H9 (cell line): ENCODE measurements at regions not wholly inside any gene's neighbourhood (a gene's known extent, or its start where the extent isn't known, plus 50 kb on each side); places are given as distances from the start of the nearest gene placed in this dataset.

Experiments
- DNase-seq: peaks from one replicate; pipeline ENCODE4 v3.0.0-alpha.2; 2017
- H2AFZ ChIP-seq: one replicate; pipeline ENCODE4 v1.6.1; 2013; ENCODE audit warnings: mild to moderate bottlenecking, low read length, control low read depth, moderate library complexity
- H2AK5ac ChIP-seq: 2 replicates; pipeline ENCODE4 v1.6.1; 2013; ENCODE audit warnings: low read length, control low read depth, mixed read lengths; ENCODE audit not compliant: insufficient read length
- H2BK120ac ChIP-seq: one replicate; pipeline ENCODE4 v1.6.1; 2013; ENCODE audit warnings: low read depth, mild to moderate bottlenecking, low read length, control low read depth, inconsistent platforms; ENCODE audit not compliant: poor library complexity, severe bottlenecking
- H2BK12ac ChIP-seq: 2 replicates; pipeline ENCODE4 v1.6.1; 2013; ENCODE audit warnings: low read length, control low read depth, mixed read lengths, low read depth; ENCODE audit not compliant: insufficient read length
- H2BK15ac ChIP-seq: 2 replicates; pipeline ENCODE4 v1.6.1; 2013; ENCODE audit warnings: low read depth, low read length, control low read depth
- H2BK20ac ChIP-seq: one replicate; pipeline ENCODE4 v1.6.1; 2013; ENCODE audit warnings: low read depth, mild to moderate bottlenecking, low read length, control low read depth, inconsistent platforms; ENCODE audit not compliant: poor library complexity, severe bottlenecking
- H2BK5ac ChIP-seq: 2 replicates; pipeline ENCODE4 v1.6.1; 2013; ENCODE audit warnings: low read length, control low read depth, mixed read lengths; ENCODE audit not compliant: insufficient read length
- H3K14ac ChIP-seq: 2 replicates; pipeline ENCODE4 v1.6.1; 2013; ENCODE audit warnings: low read length, control low read depth; ENCODE audit not compliant: insufficient read depth
- H3K18ac ChIP-seq: 2 replicates; pipeline ENCODE4 v1.6.1; 2013; ENCODE audit warnings: low read depth, mild to moderate bottlenecking, mixed read lengths, low read length, control low read depth; ENCODE audit not compliant: insufficient read length
- H3K23ac ChIP-seq: 2 replicates; pipeline ENCODE4 v1.6.1; 2013; ENCODE audit warnings: low read length, control low read depth, mixed read lengths, low read depth; ENCODE audit not compliant: insufficient read length
- H3K23me2 ChIP-seq: 2 replicates; pipeline ENCODE4 v1.6.1; 2013; ENCODE audit warnings: low read depth, mild to moderate bottlenecking, mixed read lengths, low read length, control low read depth; ENCODE audit not compliant: insufficient read length, poor library complexity, severe bottlenecking
- H3K27ac ChIP-seq: 2 replicates; pipeline ENCODE4 v1.5.1; 2013; ENCODE audit warnings: low read length, control low read depth, mixed read lengths, low read depth; ENCODE audit not compliant: insufficient read length
- H3K27me3 ChIP-seq: 2 replicates; pipeline ENCODE4 v1.6.1; 2013; ENCODE audit warnings: low read length, control low read depth, inconsistent platforms; ENCODE audit not compliant: insufficient read depth
- H3K4ac ChIP-seq: 2 replicates; pipeline ENCODE4 v1.6.1; 2013; ENCODE audit warnings: low read depth, mild to moderate bottlenecking, control low read depth, inconsistent platforms, low read length, moderate library complexity
- H3K4me1 ChIP-seq: 2 replicates; pipeline ENCODE4 v1.6.1; 2013; ENCODE audit warnings: low read length, control low read depth, inconsistent platforms; ENCODE audit not compliant: insufficient read depth
- H3K4me2 ChIP-seq: 2 replicates; pipeline ENCODE4 v1.6.1; 2013; ENCODE audit warnings: low read length, control low read depth, mixed read lengths; ENCODE audit not compliant: insufficient read length, insufficient read depth
- H3K56ac ChIP-seq: 2 replicates; pipeline ENCODE4 v1.6.1; 2013; ENCODE audit warnings: low read depth, mild to moderate bottlenecking, mixed read lengths, low read length, control low read depth; ENCODE audit not compliant: insufficient read length
- H3K79me1 ChIP-seq: 2 replicates; pipeline ENCODE4 v1.6.1; 2013; ENCODE audit warnings: low read depth, mild to moderate bottlenecking, moderate library complexity, low read length, control low read depth, inconsistent platforms; ENCODE audit not compliant: insufficient read depth, poor library complexity, severe bottlenecking
- H3K79me2 ChIP-seq: 2 replicates; pipeline ENCODE4 v1.6.1; 2013; ENCODE audit warnings: low read length, control low read depth, inconsistent platforms; ENCODE audit not compliant: insufficient read depth
- H3K9ac ChIP-seq: 2 replicates; pipeline ENCODE4 v1.6.1; 2013; ENCODE audit warnings: low read length, control low read depth, mixed read lengths; ENCODE audit not compliant: insufficient read length; ENCODE audit errors: extremely low read depth
- H3K9me3 ChIP-seq: one replicate; pipeline ENCODE4 v1.6.1; 2013; ENCODE audit warnings: low read depth, low read length, inconsistent platforms; ENCODE audit not compliant: control insufficient read depth
- H3T11ph ChIP-seq: one replicate; pipeline ENCODE4 v1.6.1; 2013; ENCODE audit warnings: mild to moderate bottlenecking, low read length, control low read depth, inconsistent platforms
- H4K20me1 ChIP-seq: one replicate; pipeline ENCODE4 v1.6.1; 2013; ENCODE audit not compliant: control insufficient read depth, insufficient read length, insufficient read depth
- H4K5ac ChIP-seq: 2 replicates; pipeline ENCODE4 v1.6.1; 2013; ENCODE audit warnings: low read depth, mild to moderate bottlenecking, mixed read lengths, low read length, control low read depth; ENCODE audit not compliant: insufficient read length
- H4K8ac ChIP-seq: replicated peaks from 2 replicates; pipeline ENCODE4 v1.6.1; 2013; ENCODE audit warnings: low read length, control low read depth, mixed read lengths, low read depth; ENCODE audit not compliant: insufficient read length
- H4K91ac ChIP-seq: 2 replicates; pipeline ENCODE4 v1.6.1; 2013; ENCODE audit warnings: low read depth, mild to moderate bottlenecking, moderate library complexity, mixed read lengths, low read length, control low read depth; ENCODE audit not compliant: insufficient read length
- H3K27ac Mint-ChIP-seq, 3 experiments: 2 replicates in 2 of 3; 3 replicates in 1 of 3; pipeline ENCODE4 v1.8.0; 2020 to 2021; ENCODE audit warnings: mixed read lengths in 3 of 3, mild to moderate bottlenecking in 1 of 3, moderate library complexity in 1 of 3
- H3K27me3 Mint-ChIP-seq: 2 replicates; pipeline ENCODE4 v1.8.0; 2021; ENCODE audit warnings: low read depth, mild to moderate bottlenecking, moderate library complexity, mixed read lengths
- H3K36me3 Mint-ChIP-seq, 3 experiments: 2 replicates in 2 of 3; 3 replicates in 1 of 3; pipeline ENCODE4 v1.8.0; 2020 to 2021; ENCODE audit warnings: low read depth in 3 of 3, mixed read lengths in 3 of 3; ENCODE audit not compliant: insufficient read depth in 1 of 3
- H3K4me1 Mint-ChIP-seq, 2 experiments: 2 replicates each; pipeline ENCODE4 v1.8.0; 2020; ENCODE audit warnings: mixed read lengths in 2 of 2
- H3K4me3 Mint-ChIP-seq, 2 experiments: 2 replicates in 1 of 2; 3 replicates in 1 of 2; pipeline ENCODE4 v1.8.0; 2020 to 2021; ENCODE audit warnings: mild to moderate bottlenecking in 2 of 2, mixed read lengths in 2 of 2, moderate library complexity in 1 of 2
- H3K9me3 Mint-ChIP-seq, 2 experiments: 2 replicates in 1 of 2; 3 replicates in 1 of 2; pipeline ENCODE4 v1.8.0; 2020; ENCODE audit warnings: mild to moderate bottlenecking in 2 of 2, mixed read lengths in 2 of 2, moderate library complexity in 1 of 2
- CTCF ChIP-seq: fragments of 200-600 bp; sonication (generic); conservative IDR thresholded peaks from 3 replicates; pipeline ENCODE4 v1.8.0; 2021; ENCODE audit warnings: antibody characterized with exemption, mild to moderate bottlenecking
- WGBS: extraction: QIAGEN DNeasy Blood & Tissue Kit; methylation state at CpG from one replicate; pipeline ENCODE4 v1.1.7; 2013; ENCODE audit warnings: missing lambda C conversion rate, low lambda C conversion rate, mixed read lengths; ENCODE audit not compliant: insufficient read length; ENCODE audit errors: extremely low coverage; 5-methylcytosine and 5-hydroxymethylcytosine counted together

GRCh38 chr15:98134905-98135304, 174.4 kb downstream of the ARRDC4 start:
- H3K4me2 ChIP-seq = no peak overlapping the region
- H3K9me3 Mint-ChIP-seq = no peaks in the 10 kb centered on the region

More at GRCh38 chr15:98134905-98135304, 174.4 kb downstream of the ARRDC4 start:
- Mint-ChIP-seq H3K27ac (no peak overlapping the region), H3K4me3 (no peak overlapping the region), H3K27me3 (peaks cover 2% of the 10 kb centered on the region; the same call in 1 of the 2 replicates), H3K36me3 (no peaks in the 10 kb centered on the region), H3K4me1 (no peaks in the 10 kb centered on the region)
- H2BK5ac ChIP-seq = no peak overlapping the region
- no peak overlapping the region for H4K91ac ChIP-seq
- H3K23ac ChIP-seq = no peak overlapping the region
- H3K27ac ChIP-seq = no peak overlapping the region
- H4K8ac ChIP-seq = no peak overlapping the region
- no peak overlapping the region for H3K4ac ChIP-seq
- H4K20me1 ChIP-seq = no peaks in the 10 kb centered on the region
- H3K18ac ChIP-seq = no peak overlapping the region
- no peak overlapping the region for H3K9ac ChIP-seq
- H4K5ac ChIP-seq = no peak overlapping the region
- no CpG with 5 or more reads among the region's 7 CpGs for WGBS
- TF ChIP-seq CTCF = no peak
- DNase-seq = no peak
- H2BK20ac ChIP-seq = no peak overlapping the region
- no peaks in the 10 kb centered on the region for H3K23me2 ChIP-seq
- H2AFZ ChIP-seq = no peak overlapping the region
- no peaks in the 10 kb centered on the region for H3K27me3 ChIP-seq
- H3K79me1 ChIP-seq = no peaks in the 10 kb centered on the region
- H3K56ac ChIP-seq = no peak overlapping the region
- no peak overlapping the region for H2AK5ac ChIP-seq
- no peaks in the 10 kb centered on the region for H3K9me3 ChIP-seq
- no peak overlapping the region for H3K14ac ChIP-seq
- H3K4me1 ChIP-seq = no peaks in the 10 kb centered on the region
- H3T11ph ChIP-seq = no peak overlapping the region
- H2BK12ac ChIP-seq = no peak overlapping the region
- H2BK15ac ChIP-seq = no peak overlapping the region
- no peaks in the 10 kb centered on the region for H3K79me2 ChIP-seq
- H2BK120ac ChIP-seq = no peak overlapping the region
